HG03469 (cell line): ENCODE measurements at regions not wholly inside any gene's neighbourhood (a gene's known extent, or its start where the extent isn't known, plus 50 kb on each side); places are given as distances from the start of the nearest gene placed in this dataset.
"Not testable (repeated sequence)": the region's sequence is repeated elsewhere in the genome, so short reads cannot be mapped to it uniquely, and the experiment has no call there.

Source experiments
- ATAC-seq: cut with Tn5 transposase; IDR thresholded peaks from one replicate; pipeline ENCODE4 v1.9.1; 2021; ENCODE audit warnings: mild to moderate bottlenecking, moderate library complexity, moderate number of reproducible peaks; ENCODE audit not compliant: unreplicated experiment

DNA sequence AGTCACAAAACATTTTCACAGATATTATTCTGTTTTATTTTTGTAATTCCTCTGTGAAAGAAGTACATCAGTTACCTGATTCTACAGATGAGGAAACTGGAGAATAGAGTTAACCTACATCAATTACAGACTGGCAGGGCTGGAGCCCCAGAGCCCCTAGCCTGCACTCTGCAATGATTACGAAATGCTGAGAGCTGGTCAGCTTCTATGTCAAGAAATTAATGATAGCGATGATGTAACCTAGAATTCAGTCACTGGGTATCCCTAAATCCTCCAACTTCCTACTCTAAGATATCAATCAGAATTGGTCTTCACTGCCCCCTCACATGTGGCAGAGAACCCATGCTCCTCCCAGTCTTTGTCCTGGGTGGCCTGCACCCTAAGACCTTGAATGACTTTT is 273.5 kb upstream of the PLET1 start:
- ATAC-seq: no peak

DNA sequence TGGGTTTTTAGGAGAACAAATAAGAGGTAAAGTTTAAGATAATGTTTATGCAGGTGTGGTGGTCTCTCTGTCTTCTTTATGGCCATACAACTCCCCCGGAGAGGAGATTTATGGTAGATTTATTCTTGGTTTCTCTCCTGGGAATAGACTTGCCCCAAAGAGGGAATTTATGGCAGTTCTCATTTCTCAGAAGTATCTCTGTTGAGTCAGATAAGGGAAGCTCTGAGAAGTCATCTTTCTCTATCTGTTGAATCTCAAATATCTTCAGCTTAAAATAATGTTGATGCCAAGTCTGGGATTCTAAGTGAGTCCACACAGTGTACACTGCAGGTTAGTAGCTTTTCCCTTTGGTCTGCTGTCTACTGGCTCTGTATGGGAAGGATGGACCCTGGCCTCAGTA is 276.4 kb upstream of the PLET1 start:
- ATAC-seq: no peak

DNA sequence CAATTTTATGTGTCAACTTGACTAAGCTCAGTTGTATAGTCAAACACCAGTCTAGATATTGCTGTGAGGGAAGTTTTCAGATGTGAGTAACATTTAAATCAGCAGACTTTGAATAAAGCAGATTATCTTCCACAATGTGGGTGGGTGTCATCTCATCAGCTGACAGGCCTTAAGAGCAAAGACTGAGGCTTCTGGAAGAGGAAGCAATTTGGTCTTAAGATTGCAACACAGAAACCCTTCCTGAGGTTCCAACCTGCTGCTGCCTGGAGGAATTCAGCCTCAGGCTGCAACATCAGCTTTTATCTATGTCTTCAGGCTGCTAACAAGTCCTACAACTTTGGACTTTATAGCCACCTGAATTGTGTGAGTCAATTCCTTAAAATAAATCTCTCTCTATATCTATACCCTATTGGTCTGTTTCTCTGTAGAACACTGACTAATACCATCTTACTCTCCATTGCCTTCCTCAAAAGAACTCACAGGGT is 277.2 kb upstream of the PLET1 start:
- ATAC-seq: no peak

DNA sequence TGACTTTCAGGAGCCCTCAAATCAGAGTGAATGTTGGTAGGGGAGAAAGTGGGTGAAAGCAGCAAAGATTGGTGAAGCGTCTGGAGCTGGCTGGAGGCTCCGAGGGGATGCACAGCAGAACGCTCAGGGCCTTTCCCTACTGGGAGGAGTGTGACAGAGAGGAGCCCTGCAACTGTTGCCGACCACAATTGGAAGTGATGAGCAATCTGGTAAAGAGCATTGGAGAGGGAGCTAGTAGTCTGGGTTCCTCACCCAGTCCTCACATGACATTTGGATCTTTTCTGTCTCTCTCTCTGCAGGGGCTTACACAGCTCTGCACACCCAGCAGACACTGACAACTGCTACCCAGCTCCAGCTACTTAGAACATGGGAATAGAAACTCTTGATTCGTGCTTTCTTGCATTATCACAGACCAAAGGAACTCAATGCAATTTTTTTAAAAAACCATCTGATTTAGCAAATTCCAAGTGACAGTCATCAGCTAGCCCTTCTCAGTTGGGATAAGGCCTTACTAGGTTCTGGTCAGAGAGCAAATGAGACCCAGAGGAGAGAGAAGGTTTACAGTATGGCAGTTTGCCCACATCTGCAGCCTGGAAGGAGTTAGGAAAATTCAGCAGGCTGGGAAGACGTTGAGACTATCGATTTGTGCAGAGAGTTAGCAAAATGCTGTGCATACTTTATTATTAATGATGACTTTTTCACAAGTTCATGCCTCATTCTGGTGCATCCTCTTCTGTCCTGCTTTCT is 278.0 kb upstream of the PLET1 start:
- no peak for ATAC-seq

DNA sequence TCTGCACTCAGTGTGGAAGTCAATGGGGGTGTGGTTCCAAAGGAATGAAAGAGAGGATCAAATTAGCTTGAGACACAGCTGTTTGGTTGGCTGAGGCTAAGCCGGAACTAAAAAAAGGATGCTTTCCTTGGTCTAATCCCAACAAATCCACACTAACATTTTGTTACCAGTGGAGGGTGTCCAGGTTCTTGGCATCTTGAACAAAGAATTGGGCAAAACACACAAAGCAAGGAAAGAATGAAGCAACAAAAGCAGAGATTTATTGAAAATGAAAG is 278.6 kb upstream of the PLET1 start:
- ATAC-seq: not testable (repeated sequence)

DNA sequence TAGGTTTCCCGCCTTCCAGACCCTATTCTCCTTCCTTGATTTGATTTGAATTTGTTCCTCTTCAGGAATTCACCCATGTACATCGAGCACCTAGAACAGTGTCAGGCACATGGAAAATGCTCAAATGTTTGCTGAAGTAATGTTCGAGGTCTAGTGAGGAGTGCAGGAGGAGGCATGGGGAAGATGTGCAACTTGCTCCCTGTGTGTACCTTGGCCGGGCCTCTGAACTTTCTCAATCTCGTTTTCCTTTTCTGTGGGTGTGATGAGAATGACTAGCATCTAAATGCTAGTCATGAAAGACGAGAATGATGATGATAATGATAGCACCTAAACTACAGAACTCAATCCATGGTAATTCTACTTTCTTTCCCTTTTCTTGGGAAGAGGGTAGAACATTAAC is 279.1 kb upstream of the PLET1 start:
- no peak for ATAC-seq

DNA sequence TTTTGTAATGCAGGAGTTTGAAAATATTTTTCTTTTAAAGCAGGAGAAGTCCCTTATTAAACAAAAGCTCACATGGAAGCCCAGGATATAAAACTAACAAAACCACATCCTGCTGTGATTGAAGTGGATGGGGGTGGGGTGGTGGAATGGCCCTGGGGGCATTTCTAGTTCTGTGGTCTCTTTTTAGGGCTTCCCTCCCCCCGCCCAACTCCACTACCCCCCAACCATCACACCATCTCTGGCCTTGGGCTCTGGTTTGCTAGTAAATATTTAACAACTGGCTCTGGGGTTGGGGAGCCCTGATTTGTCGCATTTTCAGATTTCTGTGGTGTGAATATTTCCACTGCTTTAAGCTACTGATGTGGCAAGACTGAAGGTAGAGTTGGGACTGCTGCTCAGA is 279.6 kb upstream of the PLET1 start:
- no peak for ATAC-seq

DNA sequence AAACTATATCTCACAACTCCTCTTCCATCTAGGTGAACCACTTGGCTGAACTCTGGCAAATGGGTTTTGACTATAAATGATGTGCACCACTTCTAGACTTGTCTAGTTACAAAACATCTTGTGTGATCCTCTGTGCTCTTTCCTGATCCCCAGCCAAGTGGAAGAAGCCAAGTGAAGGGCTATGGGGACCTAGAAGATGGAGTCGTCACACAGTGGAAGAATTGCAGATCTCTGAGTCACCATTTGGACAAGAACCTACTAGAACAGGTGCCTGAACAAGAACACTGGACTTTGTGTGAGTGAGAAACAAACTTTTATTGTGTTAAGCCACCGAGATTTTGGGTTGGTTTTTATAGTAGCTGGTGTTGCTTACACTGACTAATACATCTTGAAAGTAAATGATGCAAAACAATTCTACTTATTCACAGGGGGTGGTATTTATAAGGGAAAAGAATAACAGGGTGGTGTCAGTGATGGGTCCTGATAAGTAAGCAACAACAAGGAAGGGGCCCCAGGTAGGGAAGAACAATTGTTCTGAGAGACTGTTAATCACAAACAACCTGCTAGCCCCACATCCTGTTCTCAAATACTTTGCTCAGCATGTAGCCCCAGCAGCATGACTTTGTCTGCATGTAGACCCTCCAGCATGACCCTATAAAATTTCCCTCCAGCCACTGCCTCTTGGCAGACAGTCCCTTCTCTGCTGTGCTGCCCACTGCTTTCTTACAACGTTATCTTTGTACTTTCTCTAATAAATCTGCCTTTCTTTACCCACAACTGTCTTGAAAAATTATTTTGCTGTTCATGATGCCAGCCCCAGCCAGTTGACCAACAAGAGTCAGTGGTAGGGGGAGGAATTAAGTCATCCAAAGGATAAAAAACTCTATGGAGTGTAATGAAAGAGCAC is 280.7 kb upstream of the PLET1 start:
- ATAC-seq: no peak

DNA sequence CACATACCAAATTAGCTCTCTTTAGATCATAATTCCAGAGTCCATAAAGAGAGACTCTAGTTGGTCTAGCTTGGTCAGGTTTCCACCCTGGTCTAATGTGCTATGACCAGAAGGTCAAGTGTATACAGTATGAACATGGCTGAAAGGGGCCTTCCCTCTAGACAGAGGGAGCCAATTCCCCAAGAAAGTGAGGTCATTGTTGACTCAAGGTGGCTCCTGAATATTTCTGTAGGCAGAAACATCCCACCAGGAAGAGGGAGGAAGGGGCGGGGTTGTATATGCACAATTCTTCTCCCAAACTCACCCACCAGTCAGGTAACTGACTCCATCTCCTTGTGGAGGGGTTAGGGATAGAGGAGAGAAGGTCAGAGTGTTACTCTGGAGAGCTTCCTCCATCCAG is 281.8 kb upstream of the PLET1 start:
- no peak for ATAC-seq

DNA sequence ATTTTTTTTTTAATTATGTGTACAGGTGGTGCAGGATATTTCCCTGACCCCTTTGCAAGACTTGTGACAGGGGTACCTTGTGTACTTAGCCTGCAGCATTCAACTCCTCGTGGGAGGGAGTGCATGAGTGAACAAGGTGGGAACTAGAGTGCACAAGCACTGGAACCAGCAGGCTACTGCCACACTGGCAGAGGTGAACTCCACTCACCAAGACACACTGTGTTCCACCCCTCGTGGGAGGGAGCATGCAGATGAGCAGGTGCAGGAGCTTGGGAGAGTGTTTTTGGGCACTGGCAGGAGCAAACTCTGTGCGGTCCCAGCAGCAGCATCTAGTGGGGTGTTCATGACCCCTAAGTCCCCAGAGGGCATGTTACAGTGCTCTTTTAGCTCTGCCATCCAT is 282.7 kb upstream of the PLET1 start:
- no peak for ATAC-seq

DNA sequence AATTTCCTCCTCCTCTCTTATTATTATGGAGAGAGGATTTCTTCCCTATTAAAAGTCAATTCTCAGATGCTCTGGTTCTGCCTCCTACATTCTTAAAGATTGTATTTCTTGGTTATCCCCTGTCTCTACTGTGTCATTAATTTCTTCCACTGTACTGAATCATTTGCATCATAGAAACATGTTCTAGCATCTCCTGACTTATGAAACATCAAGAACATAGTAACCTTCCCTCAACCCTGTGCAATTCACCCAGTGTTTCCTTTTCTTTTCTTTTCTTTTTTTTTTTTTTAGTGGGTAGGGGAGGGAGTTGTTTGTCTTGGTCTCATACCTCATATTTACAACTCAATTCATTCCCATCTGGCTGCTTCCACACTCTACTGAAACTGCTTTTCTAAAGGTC is 288.0 kb upstream of the PLET1 start:
- no peak for ATAC-seq

DNA sequence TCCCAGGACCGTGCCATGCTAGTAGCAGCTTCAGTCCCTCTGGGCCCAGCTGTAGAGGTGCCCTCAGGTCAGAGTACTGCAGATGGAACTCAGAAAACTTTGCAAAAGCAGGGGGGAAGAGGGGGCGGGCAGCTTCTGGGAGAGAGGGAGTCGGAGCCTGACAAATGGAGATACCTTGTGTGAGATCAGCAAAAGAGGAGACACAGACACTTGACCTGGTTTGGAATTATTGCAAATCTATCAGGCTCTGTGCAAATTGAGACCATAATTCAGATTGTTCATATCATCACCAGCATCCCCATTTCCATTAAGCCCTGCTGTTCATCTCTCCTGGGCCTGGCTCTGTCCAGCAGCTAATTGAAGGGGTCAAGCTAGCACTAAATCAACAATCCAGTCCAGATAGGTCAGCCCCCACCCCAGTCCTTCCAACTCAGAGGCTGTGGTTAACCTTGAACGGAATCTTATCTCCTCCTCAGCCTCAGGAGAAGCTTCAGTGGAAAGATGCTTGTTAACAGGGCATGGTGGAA is 292.6 kb upstream of the PLET1 start:
- no peak for ATAC-seq

DNA sequence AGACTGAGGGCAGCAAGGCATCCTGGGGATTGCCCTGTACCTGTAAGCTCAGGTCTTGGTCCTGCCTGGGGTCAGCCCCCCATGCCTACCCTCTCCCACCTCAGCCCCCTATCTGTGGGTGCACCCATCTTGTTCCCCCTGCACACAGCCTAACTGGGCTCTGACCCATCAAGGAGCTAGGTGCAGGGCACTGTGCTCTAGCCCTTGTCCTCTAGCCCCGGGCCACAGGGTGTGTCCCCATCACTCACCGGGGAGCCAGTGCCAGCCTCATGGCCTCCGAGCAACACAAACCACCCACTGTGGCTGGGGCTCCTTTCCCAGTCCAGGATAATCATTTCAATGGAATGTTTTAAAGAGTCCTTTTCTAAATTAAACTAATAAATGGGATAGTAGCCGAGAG is 293.9 kb upstream of the PLET1 start:
- ATAC-seq: no peak

DNA sequence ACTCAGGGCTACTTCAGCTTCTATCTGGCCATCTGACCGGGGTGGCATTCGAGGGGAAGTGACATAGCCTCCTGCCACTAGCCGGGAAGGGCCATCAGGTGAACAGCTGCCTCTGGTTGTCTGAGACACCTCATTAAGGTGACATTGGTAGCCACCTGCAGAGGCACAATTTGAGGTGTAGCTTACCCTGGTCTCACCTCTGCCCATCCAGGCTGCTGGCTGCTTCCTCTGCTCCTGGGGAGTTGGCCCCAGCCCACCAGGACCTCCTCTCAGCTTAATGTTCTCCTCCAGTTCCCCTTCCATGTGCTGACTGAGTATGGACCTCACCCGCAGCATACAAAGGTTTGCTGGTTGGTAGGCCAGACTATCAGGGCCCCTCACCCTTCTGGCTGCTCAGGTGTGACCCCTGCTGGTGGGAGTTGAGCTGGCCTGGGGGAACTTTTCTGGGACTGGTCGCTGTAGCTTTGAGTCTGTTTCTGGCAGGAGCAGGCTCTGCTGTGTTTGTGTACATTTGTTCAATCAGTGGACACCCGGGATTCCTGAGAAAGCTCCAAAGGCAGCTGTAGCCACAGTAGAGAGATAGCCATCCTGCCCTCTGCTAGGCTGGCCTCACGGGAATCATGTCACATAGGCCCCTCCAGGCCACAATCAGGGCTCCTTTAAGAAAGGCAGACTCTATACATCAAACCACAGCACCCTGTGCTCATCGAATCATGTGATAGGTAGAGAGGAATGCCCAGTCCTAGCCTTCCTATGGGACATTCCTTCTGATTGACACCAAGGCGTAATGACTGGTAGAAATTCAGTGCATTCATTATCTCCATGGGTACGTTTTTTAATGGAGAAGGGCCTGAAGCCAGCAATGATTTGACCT is 295.1 kb upstream of the PLET1 start:
- no peak for ATAC-seq

DNA sequence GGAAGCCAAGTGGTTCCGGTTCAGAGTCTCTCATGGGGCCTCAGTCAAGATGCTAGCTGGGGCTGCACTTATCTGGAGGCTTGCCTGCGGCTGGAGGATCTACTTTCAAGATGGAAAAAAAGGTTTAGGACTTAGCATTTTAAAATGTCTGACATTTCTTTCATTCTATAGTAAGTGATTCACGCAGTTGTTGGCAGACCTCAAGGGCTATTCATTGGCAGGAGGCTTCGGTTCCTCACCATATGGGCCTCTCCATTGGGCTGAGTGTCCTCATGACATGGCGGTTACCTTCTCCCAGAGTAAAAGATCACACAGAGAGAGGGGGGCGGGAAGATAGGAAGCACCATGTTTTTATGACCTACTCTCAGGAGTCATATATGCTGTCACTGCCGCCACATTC is 298.0 kb upstream of the PLET1 start:
- ATAC-seq: no peak

DNA sequence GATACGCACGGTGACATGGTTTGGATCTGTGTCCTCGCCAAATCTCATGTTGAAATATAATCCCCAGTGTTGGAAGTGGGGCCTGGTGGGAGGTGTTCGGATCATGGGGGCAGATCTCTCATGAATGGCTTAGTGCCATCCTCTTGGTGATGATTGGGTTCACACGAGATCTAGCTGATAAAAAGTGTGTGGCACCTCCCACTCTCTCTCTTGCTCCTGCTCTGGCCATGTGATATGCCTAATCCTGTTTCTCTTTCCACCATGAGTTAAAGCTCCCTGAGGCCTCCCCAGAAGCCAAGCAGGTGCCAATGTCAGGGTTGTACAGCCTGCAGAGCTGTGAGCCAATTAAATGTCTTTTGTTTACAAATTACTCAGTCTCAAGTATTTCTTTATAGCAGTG is 303.1 kb upstream of the PLET1 start:
- ATAC-seq: no peak

DNA sequence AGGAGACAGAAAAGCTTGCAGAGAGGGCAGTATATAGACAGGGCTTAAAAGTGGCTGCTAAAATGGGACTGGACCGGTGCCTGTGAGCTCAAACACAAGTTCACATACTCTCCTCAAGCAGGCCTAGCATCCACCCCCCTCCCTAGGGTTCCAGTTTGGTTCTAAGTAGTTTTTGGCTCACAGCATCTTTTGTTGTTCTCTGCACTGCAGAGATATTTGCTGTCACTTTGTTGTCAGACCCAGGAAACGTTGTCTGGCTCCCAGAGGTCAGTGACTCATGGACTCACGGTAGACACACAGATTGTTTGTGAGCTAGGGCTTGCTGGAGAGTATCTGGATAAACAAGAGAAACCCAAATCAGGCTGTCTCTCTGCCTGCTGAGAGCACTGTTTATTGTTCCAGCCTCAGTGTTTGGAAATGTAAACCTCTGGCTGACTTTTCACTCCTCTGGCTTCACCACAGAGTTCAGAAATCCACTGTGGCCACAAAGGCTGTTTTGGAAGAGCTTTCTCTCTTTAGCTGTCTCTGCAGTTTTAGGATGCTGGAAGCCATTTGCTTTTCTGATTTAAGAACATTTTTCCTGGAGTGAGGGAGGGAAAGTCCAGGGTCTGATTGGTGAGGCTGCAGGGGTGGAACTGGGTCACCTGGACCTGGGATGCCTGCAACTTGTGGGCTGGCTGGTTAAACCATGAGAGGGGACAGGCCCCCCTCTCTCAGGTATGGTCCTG is 303.7 kb upstream of the PLET1 start:
- no peak for ATAC-seq

DNA sequence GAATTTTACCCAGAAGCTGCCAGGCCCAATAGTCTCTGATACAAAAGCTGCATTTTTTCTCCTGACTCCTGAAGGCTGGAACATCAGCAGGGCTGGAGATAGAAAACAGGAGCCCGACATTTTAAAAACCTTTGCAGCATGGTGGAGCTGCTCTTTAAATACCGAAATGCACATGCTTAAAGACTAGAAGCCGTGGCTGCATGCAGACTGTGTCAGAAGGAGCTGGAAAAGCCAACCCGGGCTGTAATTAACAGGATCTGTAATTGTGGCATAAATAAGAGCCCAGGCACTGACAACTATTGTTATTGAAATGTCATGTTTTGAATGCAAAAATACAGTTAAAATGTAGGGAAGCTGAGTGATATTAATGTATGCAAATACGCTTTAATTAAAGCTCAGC is 304.9 kb upstream of the PLET1 start:
- no peak for ATAC-seq

DNA sequence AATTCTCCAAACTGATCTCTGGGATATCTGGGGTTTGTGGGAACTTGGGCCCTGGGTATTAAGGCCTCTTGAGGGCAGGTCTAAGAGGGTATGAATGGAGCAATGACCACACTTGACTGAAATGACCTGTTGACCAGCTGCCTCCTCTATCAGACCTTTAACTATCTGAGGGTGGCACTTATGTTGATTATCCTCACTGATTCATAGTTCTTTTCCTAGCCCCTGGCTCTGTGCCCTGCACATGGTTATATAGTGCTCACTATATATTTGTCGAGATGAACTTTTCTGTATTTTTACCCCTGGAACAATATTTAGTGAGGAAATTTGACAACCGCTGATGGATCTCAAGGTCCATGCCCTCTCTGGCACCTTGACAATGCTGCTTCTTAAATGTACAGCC is 305.5 kb upstream of the PLET1 start:
- ATAC-seq: no peak

DNA sequence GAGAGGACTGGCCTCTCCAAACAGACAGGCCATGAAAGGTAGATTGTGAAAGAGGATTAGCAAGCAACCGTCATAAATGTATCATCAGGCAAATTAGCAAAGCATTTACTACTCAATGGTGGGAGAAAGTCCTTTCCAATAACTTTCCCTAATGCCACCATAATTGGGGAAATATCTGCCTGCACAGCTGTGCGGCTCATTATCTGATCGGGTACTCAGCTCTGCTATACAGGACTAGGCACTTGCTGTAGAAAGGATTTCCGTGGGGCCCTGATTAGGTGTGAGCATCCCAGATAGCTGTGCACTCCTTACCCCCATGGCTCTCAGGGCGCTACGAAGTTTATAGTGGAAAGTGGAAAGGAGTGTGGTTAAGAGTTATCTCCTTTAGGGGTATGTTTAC is 309.7 kb upstream of the PLET1 start:
- no peak for ATAC-seq

DNA sequence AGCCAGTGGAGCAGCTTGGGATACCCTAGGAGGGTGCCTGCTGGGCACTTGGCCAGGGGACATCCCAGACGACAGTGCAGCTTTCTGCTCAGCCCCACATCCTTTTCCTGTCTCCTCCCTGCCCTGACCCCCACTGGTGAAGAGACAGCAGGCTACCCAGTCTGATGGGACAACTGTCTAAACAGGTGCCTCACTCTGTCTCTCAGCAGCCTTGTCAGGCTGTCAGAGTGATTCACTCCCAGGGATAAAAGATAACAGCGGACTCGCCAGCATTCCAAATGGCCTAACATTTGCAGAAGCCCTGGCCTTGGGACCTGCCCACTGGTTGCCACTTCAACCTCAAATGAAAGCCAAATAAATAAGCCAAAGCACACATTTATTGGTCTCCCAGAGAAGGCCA is 318.6 kb upstream of the PLET1 start:
- ATAC-seq: no peak
